Mesenchymal stem cell (in vitro differentiated cells and primary cell): ENCODE measurements at regions not wholly inside any gene's neighbourhood (a gene's known extent, or its start where the extent isn't known, plus 50 kb on each side); places are given as distances from the start of the nearest gene placed in this dataset.

Experiments used
- DNase-seq: peaks from one replicate; pipeline ENCODE4 v3.0.0-alpha.2; 2013
- H2AFZ ChIP-seq: one replicate; pipeline ENCODE4 v1.6.1; 2013; ENCODE audit warnings: low read depth, mild to moderate bottlenecking, control low read depth, inconsistent platforms, low read length, moderate library complexity
- H2AK5ac ChIP-seq: 2 replicates; pipeline ENCODE4 v1.6.1; 2013; ENCODE audit warnings: low read length, moderate library complexity, mild to moderate bottlenecking, inconsistent platforms; ENCODE audit not compliant: severe bottlenecking
- H2BK120ac ChIP-seq: one replicate; pipeline ENCODE4 v1.6.1; 2013; ENCODE audit warnings: low read depth, mild to moderate bottlenecking, inconsistent platforms, low read length, moderate library complexity
- H2BK12ac ChIP-seq, 2 experiments: one replicate each; pipeline ENCODE4 v1.6.1; 2013; ENCODE audit warnings: inconsistent platforms in 2 of 2, low read length in 2 of 2, mild to moderate bottlenecking in 2 of 2, moderate library complexity in 2 of 2, control low read depth in 1 of 2
- H2BK15ac ChIP-seq: one replicate; pipeline ENCODE4 v1.6.1; 2013; ENCODE audit warnings: mild to moderate bottlenecking, low read depth, inconsistent platforms; ENCODE audit not compliant: poor library complexity, severe bottlenecking
- H2BK5ac ChIP-seq: 2 replicates; pipeline ENCODE4 v1.6.1; 2013; ENCODE audit warnings: low read depth, mild to moderate bottlenecking, low read length, control low read depth, inconsistent platforms; ENCODE audit not compliant: poor library complexity, severe bottlenecking
- H3K14ac ChIP-seq, 2 experiments: one replicate each; pipeline ENCODE4 v1.6.1; 2013; ENCODE audit warnings: inconsistent platforms in 2 of 2, low read length in 2 of 2, control low read depth in 1 of 2, mild to moderate bottlenecking in 1 of 2, moderate library complexity in 1 of 2
- H3K18ac ChIP-seq, 2 experiments: one replicate each; pipeline ENCODE4 v1.6.1; 2013; ENCODE audit warnings: inconsistent platforms in 2 of 2, low read length in 2 of 2, control low read depth in 1 of 2, low read depth in 1 of 2, mild to moderate bottlenecking in 1 of 2
- H3K23ac ChIP-seq, 2 experiments: one replicate each; pipeline ENCODE4 v1.6.1; 2013; ENCODE audit warnings: inconsistent platforms in 2 of 2, low read length in 2 of 2, mild to moderate bottlenecking in 2 of 2, moderate library complexity in 2 of 2, control low read depth in 1 of 2
- H3K27ac ChIP-seq: 2 replicates; pipeline ENCODE4 v1.5.1; 2013; ENCODE audit warnings: mild to moderate bottlenecking, moderate library complexity, low read length, control low read depth, inconsistent platforms; ENCODE audit not compliant: poor library complexity, severe bottlenecking
- H3K27me3 ChIP-seq, 2 experiments: 2 replicates each; pipeline versions ENCODE4 v1.6.1 to v1.7.0; 2013; ENCODE audit warnings: low read length in 2 of 2, mild to moderate bottlenecking in 2 of 2, moderate library complexity in 2 of 2, control low read depth in 1 of 2, inconsistent platforms in 1 of 2; ENCODE audit not compliant: control insufficient read depth in 1 of 2, insufficient read depth in 1 of 2
- H3K36me3 ChIP-seq, 2 experiments: 2 replicates each; pipeline versions ENCODE4 v1.6.1 to v1.7.0; 2013; ENCODE audit warnings: low read length in 2 of 2, control low read depth in 1 of 2, inconsistent platforms in 1 of 2, low read depth in 1 of 2, mild to moderate bottlenecking in 1 of 2; ENCODE audit not compliant: insufficient read depth in 2 of 2, control insufficient read depth in 1 of 2
- H3K4ac ChIP-seq, 2 experiments: one replicate each; pipeline ENCODE4 v1.6.1; 2013; ENCODE audit warnings: inconsistent platforms in 2 of 2, low read length in 2 of 2, mild to moderate bottlenecking in 2 of 2, moderate library complexity in 2 of 2, control low read depth in 1 of 2, low read depth in 1 of 2
- H3K4me1 ChIP-seq: 2 replicates; pipeline ENCODE4 v1.6.1; 2013; ENCODE audit warnings: low read depth, low read length, control low read depth; ENCODE audit not compliant: control insufficient read depth, insufficient read depth
- H3K4me2 ChIP-seq: 2 replicates; pipeline ENCODE4 v1.6.1; 2013; ENCODE audit warnings: low read length, mild to moderate bottlenecking, inconsistent platforms; ENCODE audit not compliant: poor library complexity, severe bottlenecking
- H3K4me3 ChIP-seq, 2 experiments: 2 replicates each; pipeline versions ENCODE4 v1.5.1 to v1.7.0; 2013; ENCODE audit warnings: low read length in 2 of 2, mild to moderate bottlenecking in 2 of 2, control low read depth in 1 of 2, low read depth in 1 of 2; ENCODE audit not compliant: insufficient read depth in 1 of 2
- H3K79me1 ChIP-seq: replicated peaks from 2 replicates; pipeline ENCODE4 v1.6.1; 2013; ENCODE audit warnings: mild to moderate bottlenecking, control low read depth, low read length, inconsistent platforms; ENCODE audit not compliant: poor library complexity, severe bottlenecking
- H3K9ac ChIP-seq: 2 replicates; pipeline ENCODE4 v1.7.0; 2013; ENCODE audit warnings: mild to moderate bottlenecking, low read length, moderate library complexity
- H3K9me3 ChIP-seq: 2 replicates; pipeline ENCODE4 v1.7.0; 2013; ENCODE audit warnings: mild to moderate bottlenecking, low read length; ENCODE audit not compliant: control insufficient read depth
- H4K8ac ChIP-seq: one replicate; pipeline ENCODE4 v1.6.1; 2013; ENCODE audit warnings: inconsistent platforms, mild to moderate bottlenecking, low read length, moderate library complexity
- H4K91ac ChIP-seq: one replicate; pipeline ENCODE4 v1.6.1; 2013; ENCODE audit warnings: mild to moderate bottlenecking, low read length, inconsistent platforms
- WGBS: methylation state at CpG from one replicate; pipeline ENCODE4 v1.1.7; 2013; ENCODE audit warnings: mixed read lengths; 5-methylcytosine and 5-hydroxymethylcytosine counted together

GRCh38 chr2:128792476-128793054 is 473.9 kb upstream of the HS6ST1 start:
- no peak overlapping the region for H3K23ac ChIP-seq
- H2AK5ac ChIP-seq, result no peak overlapping the region
- no peaks in the 10 kb centered on the region for H3K36me3 ChIP-seq
- no peak overlapping the region for H3K9ac ChIP-seq
- H4K8ac ChIP-seq, result no peak overlapping the region
- H3K4ac ChIP-seq, result no peak overlapping the region
- H3K18ac ChIP-seq, result no peak overlapping the region
- no peak overlapping the region for H2BK120ac ChIP-seq
- no peaks in the 10 kb centered on the region for H3K79me1 ChIP-seq
- H3K14ac ChIP-seq, result peak overlapping the region in 1 of 2 experiments; percentile 19
- no peak overlapping the region for H3K4me2 ChIP-seq
- 90% methylated on average over 7 of the region's 7 CpGs for WGBS
- no peak overlapping the region for H3K27ac ChIP-seq
- no peaks in the 10 kb centered on the region for H3K4me1 ChIP-seq
- peak overlapping the region; percentile 63 for H4K91ac ChIP-seq
- no peak overlapping the region for H2AFZ ChIP-seq
- no peaks in the 10 kb centered on the region for H3K9me3 ChIP-seq
- no peak overlapping the region for H2BK15ac ChIP-seq
- H3K4me3 ChIP-seq, result no peak overlapping the region
- DNase-seq, result no peak
- no peak overlapping the region for H2BK12ac ChIP-seq
- no peak overlapping the region for H2BK5ac ChIP-seq
- H3K27me3 ChIP-seq, result peaks cover 0 to 45% of the 10 kb centered on the region in 2 experiments

DNA sequence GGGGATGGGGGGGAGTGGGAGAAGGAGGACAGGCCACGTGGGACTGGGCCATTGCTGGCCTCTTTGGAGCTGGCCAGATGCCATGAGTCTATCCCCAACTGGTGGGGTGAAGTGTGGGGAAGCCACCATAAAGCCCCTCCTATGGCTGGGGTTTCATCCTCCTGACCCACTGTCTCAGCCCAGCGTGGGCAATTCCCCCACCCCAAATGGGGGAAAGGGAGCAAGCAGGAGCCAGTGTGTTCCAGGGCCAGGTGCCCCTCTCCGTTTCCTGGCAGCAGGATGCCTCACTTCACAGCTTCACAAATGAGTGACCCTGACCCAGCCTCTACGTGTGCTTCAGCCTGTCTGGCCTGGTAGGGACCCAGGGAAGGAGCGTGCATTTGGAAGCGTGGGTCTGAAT is 474.7 kb upstream of the HS6ST1 start:
- H3K27ac ChIP-seq, result no peak overlapping the region
- H4K91ac ChIP-seq, result no peak overlapping the region
- H2BK120ac ChIP-seq, result no peak overlapping the region
- H3K4me3 ChIP-seq, result no peak overlapping the region
- no peak overlapping the region for H2BK12ac ChIP-seq
- H3K27me3 ChIP-seq, result peaks cover 0 to 44% of the 10 kb centered on the region in 2 experiments
- no peak overlapping the region for H3K4ac ChIP-seq
- H3K18ac ChIP-seq, result no peak overlapping the region
- H3K14ac ChIP-seq, result no peak overlapping the region
- WGBS, result 73% methylated on average over 6 of the region's 6 CpGs
- no peak for DNase-seq
- H3K9ac ChIP-seq, result no peak overlapping the region
- H2AK5ac ChIP-seq, result no peak overlapping the region
- no peaks in the 10 kb centered on the region for H3K9me3 ChIP-seq
- H3K4me2 ChIP-seq, result no peak overlapping the region
- H3K4me1 ChIP-seq, result no peaks in the 10 kb centered on the region
- no peak overlapping the region for H2BK5ac ChIP-seq
- no peak overlapping the region for H2AFZ ChIP-seq
- H4K8ac ChIP-seq, result no peak overlapping the region
- no peaks in the 10 kb centered on the region for H3K79me1 ChIP-seq
- no peaks in the 10 kb centered on the region for H3K36me3 ChIP-seq
- no peak overlapping the region for H3K23ac ChIP-seq
- H2BK15ac ChIP-seq, result no peak overlapping the region

GRCh38 chr2:128794285-128794684 is 475.6 kb upstream of the HS6ST1 start:
- Histone ChIP-seq H3K9ac (no peak overlapping the region), H3K18ac (no peak overlapping the region), H3K23ac (no peak overlapping the region), H3K9me3 (no peaks in the 10 kb centered on the region), H4K8ac (no peak overlapping the region), H2BK15ac (no peak overlapping the region), H3K4me3 (no peak overlapping the region), H3K4me1 (no peaks in the 10 kb centered on the region), H2AK5ac (no peak overlapping the region), H3K4me2 (no peak overlapping the region), H3K4ac (no peak overlapping the region), H2BK5ac (no peak overlapping the region), H3K27ac (no peak overlapping the region), H2BK120ac (no peak overlapping the region), H3K14ac (no peak overlapping the region), H3K27me3 (peaks cover 0 to 44% of the 10 kb centered on the region in 2 experiments), H3K36me3 (no peaks in the 10 kb centered on the region), H2BK12ac (no peak overlapping the region), H3K79me1 (no peaks in the 10 kb centered on the region), H2AFZ (no peak overlapping the region), H4K91ac (no peak overlapping the region)
- no peak for DNase-seq
- WGBS, result 75% methylated on average over 6 of the region's 6 CpGs

DNA sequence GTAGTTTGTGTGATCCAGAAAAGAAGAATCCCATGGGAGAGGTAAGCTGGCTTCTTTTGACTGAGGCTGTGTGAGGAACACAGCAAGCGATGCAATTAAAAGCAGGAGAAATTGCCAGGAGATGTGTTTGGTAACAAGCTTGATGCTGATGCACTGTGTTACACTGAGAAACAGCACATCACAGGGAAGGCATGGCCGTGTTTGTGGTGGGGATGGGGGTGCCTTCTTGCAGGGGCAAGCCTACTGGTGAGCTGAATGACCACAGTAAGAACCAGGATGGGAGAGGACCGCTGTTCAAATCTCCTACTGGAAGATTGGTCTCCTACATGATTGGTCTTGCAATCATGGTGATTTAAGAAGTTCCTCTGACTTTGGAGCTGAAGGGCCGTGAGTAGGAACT is 477.7 kb upstream of the HS6ST1 start:
- peaks cover 0 to 37% of the 10 kb centered on the region in 2 experiments for H3K27me3 ChIP-seq
- no peak overlapping the region for H3K18ac ChIP-seq
- H3K23ac ChIP-seq, result no peak overlapping the region
- H3K79me1 ChIP-seq, result no peaks in the 10 kb centered on the region
- H3K4me3 ChIP-seq, result no peak overlapping the region
- no peaks in the 10 kb centered on the region for H3K4me1 ChIP-seq
- no peak overlapping the region for H4K91ac ChIP-seq
- H3K4ac ChIP-seq, result no peak overlapping the region
- H2AK5ac ChIP-seq, result no peak overlapping the region
- DNase-seq, result no peak
- WGBS, result 53% methylated on average over 4 of the region's 4 CpGs
- no peak overlapping the region for H2BK12ac ChIP-seq
- no peak overlapping the region for H2BK120ac ChIP-seq
- H3K36me3 ChIP-seq, result no peaks in the 10 kb centered on the region
- no peak overlapping the region for H3K9ac ChIP-seq
- H2BK5ac ChIP-seq, result no peak overlapping the region
- H3K9me3 ChIP-seq, result no peaks in the 10 kb centered on the region
- no peak overlapping the region for H4K8ac ChIP-seq
- H2AFZ ChIP-seq, result no peak overlapping the region
- no peak overlapping the region for H2BK15ac ChIP-seq
- no peak overlapping the region for H3K27ac ChIP-seq
- no peak overlapping the region for H3K14ac ChIP-seq
- no peak overlapping the region for H3K4me2 ChIP-seq
